ENCODE measurements at regions not wholly inside any gene's neighbourhood (a gene's known extent, or its start where the extent isn't known, plus 50 kb on each side); places are given as distances from the start of the nearest gene placed in this dataset.

DNA sequence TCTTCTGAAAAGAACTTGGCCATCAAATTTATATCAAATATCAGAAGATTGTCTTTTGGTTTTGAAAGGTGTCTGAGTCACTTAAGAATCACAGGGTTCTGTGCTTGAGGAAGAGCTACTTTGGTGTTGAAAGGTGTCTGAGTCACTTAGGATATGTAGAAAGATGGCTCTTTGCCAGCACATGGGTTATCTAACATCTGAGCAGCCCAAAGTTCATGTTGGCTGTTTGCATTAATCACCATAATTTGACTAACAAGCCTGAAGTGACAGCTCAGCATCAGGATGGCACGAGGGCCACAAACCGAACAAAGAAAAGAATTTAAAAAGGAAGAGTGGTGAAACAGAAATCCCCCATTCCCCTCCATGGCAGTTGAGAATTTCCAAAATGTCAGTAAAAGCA, 190.5 kb upstream of the CMC1 start:
- DNase-seq (ENCODE audit: low spot score): no peak
- WGBS: 64% methylated on average over 2 of the region's 2 CpGs
- H3K36me3 ChIP-seq (ENCODE audit: control insufficient read depth in 4 of 4, insufficient read depth in 3 of 4, low read depth in 1 of 4, low read length in 3 of 4): no peaks in the 10 kb centered on the region
- H3K27me3 ChIP-seq (ENCODE audit: control insufficient read depth in 4 of 4, insufficient read depth in 4 of 4, low read length in 3 of 4): peaks cover 0 to 5% (median 0%) of the 10 kb centered on the region in 4 donors
- no peak overlapping the region for H3K9ac ChIP-seq (ENCODE audit: low read depth in 1 of 2, low read length in 2 of 2)
- H3K4me3 ChIP-seq (ENCODE audit: low read depth in 1 of 3, low read length in 3 of 3): no peak overlapping the region
- no peaks in the 10 kb centered on the region for H3K4me1 ChIP-seq (ENCODE audit: control insufficient read depth in 4 of 4, insufficient read depth in 4 of 4, low read length in 3 of 4)
- no peaks in the 10 kb centered on the region for H3K9me3 ChIP-seq (ENCODE audit: control insufficient read depth in 4 of 4, low read length in 3 of 4)
- H3K27ac ChIP-seq (ENCODE audit: low read depth in 1 of 2, low read length in 2 of 2): no peak overlapping the region
- TF ChIP-seq GABPA (IDR thresholded peaks at IDR 0.05 in 1 of 2, conservative IDR thresholded peaks at IDR 0.05 in 1 of 2) (no peak), SP1 (IDR thresholded peaks at IDR 0.05) (no peak), EGR1 (IDR thresholded peaks at IDR 0.05; ENCODE audit: low read depth in 2 of 2) (no peak), JUND (IDR thresholded peaks at IDR 0.05) (no peak), NR2F2 (IDR thresholded peaks at IDR 0.05) (no peak), FOXA2 (IDR thresholded peaks at IDR 0.05) (no peak)
- TF ChIP-seq, protein P1, sequence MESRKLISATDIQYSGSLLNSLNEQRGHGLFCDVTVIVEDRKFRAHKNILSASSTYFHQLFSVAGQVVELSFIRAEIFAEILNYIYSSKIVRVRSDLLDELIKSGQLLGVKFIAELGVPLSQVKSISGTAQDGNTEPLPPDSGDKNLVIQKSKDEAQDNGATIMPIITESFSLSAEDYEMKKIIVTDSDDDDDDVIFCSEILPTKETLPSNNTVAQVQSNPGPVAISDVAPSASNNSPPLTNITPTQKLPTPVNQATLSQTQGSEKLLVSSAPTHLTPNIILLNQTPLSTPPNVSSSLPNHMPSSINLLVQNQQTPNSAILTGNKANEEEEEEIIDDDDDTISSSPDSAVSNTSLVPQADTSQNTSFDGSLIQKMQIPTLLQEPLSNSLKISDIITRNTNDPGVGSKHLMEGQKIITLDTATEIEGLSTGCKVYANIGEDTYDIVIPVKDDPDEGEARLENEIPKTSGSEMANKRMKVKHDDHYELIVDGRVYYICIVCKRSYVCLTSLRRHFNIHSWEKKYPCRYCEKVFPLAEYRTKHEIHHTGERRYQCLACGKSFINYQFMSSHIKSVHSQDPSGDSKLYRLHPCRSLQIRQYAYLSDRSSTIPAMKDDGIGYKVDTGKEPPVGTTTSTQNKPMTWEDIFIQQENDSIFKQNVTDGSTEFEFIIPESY (IDR thresholded peaks at IDR 0.05): no peak
- TF ChIP-seq, protein P2, sequence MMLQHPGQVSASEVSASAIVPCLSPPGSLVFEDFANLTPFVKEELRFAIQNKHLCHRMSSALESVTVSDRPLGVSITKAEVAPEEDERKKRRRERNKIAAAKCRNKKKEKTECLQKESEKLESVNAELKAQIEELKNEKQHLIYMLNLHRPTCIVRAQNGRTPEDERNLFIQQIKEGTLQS (IDR thresholded peaks at IDR 0.05): no peak

DNA sequence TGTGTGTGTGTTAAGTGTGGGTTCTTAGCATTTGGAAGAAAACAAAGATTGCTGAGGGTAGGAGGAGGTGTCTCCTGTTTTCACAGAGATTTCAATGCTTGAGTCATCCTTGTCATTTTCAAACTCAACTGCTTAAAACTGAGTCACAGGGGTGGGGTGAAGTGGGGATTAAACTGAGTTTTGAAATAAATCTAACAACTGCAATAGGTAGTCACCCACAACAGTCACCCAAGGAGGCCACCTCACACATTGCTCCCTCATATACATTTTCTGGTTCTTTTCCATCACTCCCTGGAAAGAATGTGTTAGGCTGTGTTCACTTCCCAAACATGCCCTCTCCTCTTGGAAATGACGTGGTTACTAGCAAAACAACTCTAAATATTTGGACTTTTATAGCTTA, 187.7 kb upstream of the CMC1 start:
- TF ChIP-seq, protein P1 (IDR thresholded peaks at IDR 0.05): no peak
- TF ChIP-seq, protein P3, sequence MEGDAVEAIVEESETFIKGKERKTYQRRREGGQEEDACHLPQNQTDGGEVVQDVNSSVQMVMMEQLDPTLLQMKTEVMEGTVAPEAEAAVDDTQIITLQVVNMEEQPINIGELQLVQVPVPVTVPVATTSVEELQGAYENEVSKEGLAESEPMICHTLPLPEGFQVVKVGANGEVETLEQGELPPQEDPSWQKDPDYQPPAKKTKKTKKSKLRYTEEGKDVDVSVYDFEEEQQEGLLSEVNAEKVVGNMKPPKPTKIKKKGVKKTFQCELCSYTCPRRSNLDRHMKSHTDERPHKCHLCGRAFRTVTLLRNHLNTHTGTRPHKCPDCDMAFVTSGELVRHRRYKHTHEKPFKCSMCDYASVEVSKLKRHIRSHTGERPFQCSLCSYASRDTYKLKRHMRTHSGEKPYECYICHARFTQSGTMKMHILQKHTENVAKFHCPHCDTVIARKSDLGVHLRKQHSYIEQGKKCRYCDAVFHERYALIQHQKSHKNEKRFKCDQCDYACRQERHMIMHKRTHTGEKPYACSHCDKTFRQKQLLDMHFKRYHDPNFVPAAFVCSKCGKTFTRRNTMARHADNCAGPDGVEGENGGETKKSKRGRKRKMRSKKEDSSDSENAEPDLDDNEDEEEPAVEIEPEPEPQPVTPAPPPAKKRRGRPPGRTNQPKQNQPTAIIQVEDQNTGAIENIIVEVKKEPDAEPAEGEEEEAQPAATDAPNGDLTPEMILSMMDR (IDR thresholded peaks at IDR 0.05; ENCODE audit: low read depth, low read length, missing input control): no peak
- TF ChIP-seq JUND (IDR thresholded peaks at IDR 0.05) (no peak), NR2F2 (IDR thresholded peaks at IDR 0.05) (no peak), EGR1 (IDR thresholded peaks at IDR 0.05; ENCODE audit: low read depth in 2 of 2) (no peak), SP1 (IDR thresholded peaks at IDR 0.05) (no peak), FOXA2 (IDR thresholded peaks at IDR 0.05) (no peak), GABPA (IDR thresholded peaks at IDR 0.05 in 1 of 2, conservative IDR thresholded peaks at IDR 0.05 in 1 of 2) (no peak), FOXA1 (IDR thresholded peaks at IDR 0.05) (no peak), RAD21 (IDR thresholded peaks at IDR 0.05) (no peak), TAF1 (conservative IDR thresholded peaks at IDR 0.05) (no peak), YY1 (IDR thresholded peaks at IDR 0.05) (no peak), RXRA (IDR thresholded peaks at IDR 0.05) (no peak)
- TF ChIP-seq, protein P2 (IDR thresholded peaks at IDR 0.05): no peak
- Histone ChIP-seq H3K36me3 (ENCODE audit: control insufficient read depth in 4 of 4, insufficient read depth in 3 of 4, low read depth in 1 of 4, low read length in 3 of 4) (no peaks in the 10 kb centered on the region), H3K4me1 (ENCODE audit: control insufficient read depth in 4 of 4, insufficient read depth in 4 of 4, low read length in 3 of 4) (no peaks in the 10 kb centered on the region), H3K9me3 (ENCODE audit: control insufficient read depth in 4 of 4, low read length in 3 of 4) (no peaks in the 10 kb centered on the region), H3K27ac (ENCODE audit: low read depth in 1 of 2, low read length in 2 of 2) (no peak overlapping the region), H3K27me3 (ENCODE audit: control insufficient read depth in 4 of 4, insufficient read depth in 4 of 4, low read length in 3 of 4) (peaks cover 0 to 5% (median 0%) of the 10 kb centered on the region in 4 donors), H3K9ac (ENCODE audit: low read depth in 1 of 2, low read length in 2 of 2) (no peak overlapping the region), H3K4me3 (ENCODE audit: low read depth in 1 of 3, low read length in 3 of 3) (no peak overlapping the region)
- WGBS: 20% methylated on average over 1 of the region's 1 CpG
- DNase-seq (ENCODE audit: low spot score): no peak
